AG08396 (cell line): ENCODE measurements at regions not wholly inside any gene's neighbourhood (a gene's known extent, or its start where the extent isn't known, plus 50 kb on each side); places are given as distances from the start of the nearest gene placed in this dataset.
"Not testable (repeated sequence)": the region's sequence is repeated elsewhere in the genome, so short reads cannot be mapped to it uniquely, and the experiment has no call there.

ENCODE experiments used
- DNase-seq: peaks from one replicate; pipeline ENCODE4 v3.0.0; 2012; ENCODE audit warnings: low spot score, mixed read lengths

DNA sequence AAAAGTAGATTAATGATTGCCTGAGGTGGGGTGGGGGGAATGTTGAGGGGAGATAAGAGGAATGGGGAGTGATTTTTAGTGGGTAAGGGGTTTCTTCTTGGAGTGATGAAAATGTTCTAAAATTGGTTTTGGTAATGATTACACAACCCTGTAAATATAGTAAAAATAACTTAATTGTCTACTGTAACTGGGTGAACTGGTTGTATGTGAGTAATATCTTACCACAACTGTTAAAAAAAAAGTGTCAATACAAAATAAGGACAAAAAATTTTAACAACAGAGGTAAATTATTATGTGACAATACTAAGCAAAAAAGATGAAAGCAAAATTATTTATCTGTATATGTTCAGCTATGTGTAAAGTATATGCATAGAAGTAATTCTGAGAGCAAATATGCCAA lies 86.3 kb upstream of the RASSF8 start:
- no peak for DNase-seq

- DNase-seq = no peak
Measured at GRCh38 chr12:25875661-25876060, 82.8 kb upstream of the RASSF8 start.

- DNase-seq = no peak
Measured at GRCh38 chr12:25876383-25877045, 82.0 kb upstream of the RASSF8 start.

- no peak for DNase-seq
Measured at GRCh38 chr12:25877446-25877845, 81.0 kb upstream of the RASSF8 start.

DNA sequence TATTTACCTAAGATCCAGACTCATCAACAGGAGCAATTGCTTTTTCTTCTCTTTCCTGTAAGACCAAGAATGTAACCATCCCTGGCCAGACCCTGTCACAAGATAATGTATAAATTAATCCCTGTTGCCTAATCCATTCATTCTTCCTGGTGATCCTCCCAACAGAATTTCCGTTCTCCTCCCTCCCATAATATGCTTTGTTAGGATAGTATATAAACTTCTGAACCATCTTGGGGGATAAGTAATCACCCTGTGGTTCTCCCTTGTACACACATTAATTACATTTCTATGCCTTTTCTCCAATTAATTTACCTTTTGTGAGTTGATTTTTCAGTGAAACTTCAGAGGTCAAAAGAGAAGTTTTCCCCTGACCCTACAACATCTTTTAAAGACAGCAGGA lies 76.2 kb upstream of the RASSF8 start:
- DNase-seq = no peak

DNA sequence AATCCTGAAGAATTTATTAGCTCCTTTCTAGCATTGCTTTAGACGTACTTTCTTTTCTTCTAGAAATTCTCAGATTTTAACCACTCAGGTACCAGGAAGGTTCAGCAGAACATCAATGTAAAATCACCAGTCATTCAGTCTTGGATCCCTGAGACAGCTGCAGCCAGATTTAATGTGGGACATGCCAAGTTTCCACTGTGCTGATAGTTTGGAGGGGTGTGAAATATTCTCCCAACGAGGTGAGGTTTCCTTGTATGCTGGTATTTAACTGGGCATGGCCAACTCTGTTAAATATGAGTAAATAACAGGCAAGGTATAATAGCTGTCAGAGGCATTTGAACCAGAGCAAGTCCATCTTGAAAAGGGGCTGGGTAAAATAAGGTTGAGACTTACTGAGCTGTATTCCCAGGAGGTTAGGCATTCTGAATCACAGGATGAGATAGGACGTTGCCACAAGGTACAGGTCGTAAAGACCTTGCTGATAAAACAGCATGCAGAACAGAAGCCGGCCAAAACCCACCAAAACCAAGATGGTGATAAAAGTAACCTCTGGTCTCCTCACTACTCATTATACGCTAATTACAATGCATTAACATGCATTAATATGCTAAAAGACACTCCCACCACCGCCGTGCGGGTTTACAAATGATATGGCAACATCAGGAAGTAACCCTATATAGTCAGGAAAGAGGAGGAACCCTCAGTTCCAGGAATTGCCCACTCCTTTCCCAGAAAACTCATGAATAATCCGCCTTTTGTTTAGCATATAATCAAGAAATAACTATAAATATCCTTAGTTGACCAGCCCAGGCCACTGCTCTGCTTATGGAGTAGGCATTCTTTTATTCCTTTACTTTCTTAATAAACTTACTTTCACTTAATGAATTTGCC lies 75.2 kb upstream of the RASSF8 start:
- DNase-seq = no peak

GRCh38 chr12:25884024-25884919 lies 74.2 kb upstream of the RASSF8 start:
- DNase-seq = no peak

DNA sequence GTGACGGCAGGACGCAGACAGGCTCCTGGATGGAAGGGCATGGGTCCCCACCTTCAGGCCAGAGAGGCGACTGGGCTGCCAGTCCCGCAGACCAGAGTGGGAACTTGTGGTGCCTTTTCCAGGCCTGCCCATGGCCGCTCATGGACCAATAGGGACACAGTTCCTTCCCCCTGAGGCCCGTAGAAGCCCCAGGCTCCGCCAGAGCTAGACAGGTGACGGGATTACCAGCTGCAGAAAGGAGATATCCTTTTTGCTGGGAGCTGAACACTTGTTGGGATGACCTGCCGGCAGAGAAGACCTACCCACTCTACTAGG lies 73.6 kb upstream of the RASSF8 start:
- no peak for DNase-seq

DNA sequence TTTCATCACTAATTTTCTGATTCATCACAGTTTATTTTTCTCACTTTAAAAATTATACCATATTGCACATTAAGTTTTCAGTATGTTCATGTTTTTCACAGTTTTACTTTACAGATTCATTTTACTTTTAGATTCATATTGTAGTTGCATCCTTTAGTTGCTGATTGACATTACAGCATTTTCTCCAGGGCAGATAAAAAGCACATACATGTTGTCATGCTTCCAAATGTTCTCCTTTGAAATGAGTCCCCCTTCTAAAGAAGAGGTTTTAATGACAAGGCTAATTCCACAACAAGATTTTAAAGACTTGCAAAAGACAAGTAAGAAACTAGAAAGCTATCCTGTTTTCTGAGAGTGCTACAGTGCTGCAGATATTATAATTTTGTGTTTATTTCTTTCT lies 72.1 kb upstream of the RASSF8 start:
- DNase-seq = no peak

GRCh38 chr12:25887367-25887766 lies 71.1 kb upstream of the RASSF8 start:
- DNase-seq = no peak

DNA sequence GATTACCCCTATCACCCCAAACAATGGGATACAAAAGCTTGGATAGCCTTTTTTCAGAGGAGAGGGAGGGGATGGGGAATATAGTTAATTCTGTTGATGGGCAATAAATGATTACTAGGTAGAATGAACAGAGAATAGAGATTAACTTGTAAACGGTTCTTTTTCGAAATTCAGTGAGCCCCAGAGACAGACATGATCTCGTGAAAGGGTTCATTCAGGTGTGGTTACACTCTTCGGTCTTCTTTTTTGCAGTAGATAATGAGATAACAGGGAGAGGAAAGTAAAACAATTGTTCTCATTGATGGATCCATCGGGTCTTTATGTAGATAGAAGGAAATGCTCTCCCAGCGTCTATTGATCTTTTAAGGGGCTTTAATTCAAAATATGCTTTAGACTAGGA lies 69.3 kb upstream of the RASSF8 start:
- no peak for DNase-seq

DNA sequence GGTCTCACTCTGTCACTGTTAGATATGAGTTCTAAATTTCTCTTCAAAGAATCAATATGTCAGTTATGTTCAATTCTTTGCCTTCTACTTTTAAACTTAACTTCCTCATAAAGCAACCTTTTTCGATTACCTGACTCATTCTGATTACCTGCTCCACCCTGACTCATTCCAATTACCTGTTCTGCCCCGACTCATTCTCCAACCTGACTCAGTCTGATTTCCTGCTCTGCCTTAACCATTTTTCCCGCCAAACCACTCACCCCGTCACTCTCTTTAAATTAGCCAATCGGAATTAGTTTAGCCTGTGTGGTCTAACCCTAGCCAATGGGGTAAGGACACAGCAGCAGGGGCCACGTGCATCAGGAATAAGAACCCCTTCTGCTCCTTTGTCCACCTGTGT lies 67.4 kb upstream of the RASSF8 start:
- not testable (repeated sequence) for DNase-seq

- no peak for DNase-seq
Measured at GRCh38 chr12:25894759-25895158, 63.7 kb upstream of the RASSF8 start.

GRCh38 chr12:25896981-25897380 lies 61.5 kb upstream of the RASSF8 start:
- no peak for DNase-seq

DNA sequence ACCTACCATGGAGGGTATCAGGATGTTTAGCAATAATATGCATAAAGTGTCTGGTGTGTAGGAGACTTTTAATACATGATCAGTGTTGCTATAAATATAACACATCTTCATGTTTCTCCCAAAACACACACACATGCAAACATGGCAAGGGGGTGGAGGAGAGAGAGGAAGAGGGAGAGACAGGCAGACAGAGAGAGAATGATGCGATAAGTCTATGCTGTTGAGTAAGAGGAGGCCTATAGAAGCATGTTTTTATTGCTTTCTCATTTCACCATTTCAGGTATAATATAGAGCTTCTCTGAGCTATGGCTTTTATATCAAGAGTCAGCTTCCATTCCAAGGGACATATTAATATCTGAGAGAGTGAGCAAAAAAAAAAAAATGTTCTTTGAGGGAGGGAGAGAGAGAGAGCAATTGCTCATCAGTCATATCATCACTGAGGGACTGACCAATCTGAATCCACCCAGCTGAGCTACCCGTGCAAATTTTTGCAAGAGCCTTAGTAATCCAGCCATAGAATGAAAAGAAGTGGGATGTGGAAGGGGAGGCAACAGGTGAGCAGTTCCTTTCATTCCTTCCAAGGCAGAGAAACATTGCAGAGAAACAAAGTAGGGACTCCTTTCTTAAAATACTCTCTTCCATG lies 54.8 kb upstream of the RASSF8 start:
- no peak for DNase-seq

GRCh38 chr12:25904442-25904841 lies 54.0 kb upstream of the RASSF8 start:
- DNase-seq = peak; percentile 10

GRCh38 chr12:25906651-25907340 lies 51.7 kb upstream of the RASSF8 start:
- no peak for DNase-seq
